Fibroblast of skin of back (primary cell): ENCODE measurements at regions not wholly inside any gene's neighbourhood (a gene's known extent, or its start where the extent isn't known, plus 50 kb on each side); places are given as distances from the start of the nearest gene placed in this dataset.
"Not testable (repeated sequence)": the region's sequence is repeated elsewhere in the genome, so short reads cannot be mapped to it uniquely, and the experiment has no call there.

ENCODE experiments used
- DNase-seq: peaks from one replicate; pipeline ENCODE4 v3.0.0-alpha.2; 2013

DNA sequence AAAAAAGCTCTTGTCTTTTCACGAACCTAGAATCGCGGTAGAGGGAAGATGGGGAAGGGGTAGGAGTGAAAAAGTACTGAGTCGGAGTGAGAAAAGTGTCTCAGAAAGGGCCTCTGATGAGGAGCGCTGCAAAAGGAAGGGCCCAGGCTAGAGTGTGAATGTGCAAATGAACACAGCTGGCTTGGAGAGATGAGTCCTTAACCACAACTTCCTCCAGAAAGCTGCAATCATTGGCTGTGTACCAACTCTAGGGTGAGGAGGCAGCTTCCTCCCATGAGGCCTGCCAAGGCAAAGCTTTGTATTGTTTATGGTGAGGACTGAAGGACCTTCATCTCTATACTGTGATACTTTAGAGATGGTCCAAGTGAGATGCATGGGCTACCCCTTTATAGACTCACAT is 566.9 kb upstream of the ANO5 start:
- peak; percentile 14 for DNase-seq

DNA sequence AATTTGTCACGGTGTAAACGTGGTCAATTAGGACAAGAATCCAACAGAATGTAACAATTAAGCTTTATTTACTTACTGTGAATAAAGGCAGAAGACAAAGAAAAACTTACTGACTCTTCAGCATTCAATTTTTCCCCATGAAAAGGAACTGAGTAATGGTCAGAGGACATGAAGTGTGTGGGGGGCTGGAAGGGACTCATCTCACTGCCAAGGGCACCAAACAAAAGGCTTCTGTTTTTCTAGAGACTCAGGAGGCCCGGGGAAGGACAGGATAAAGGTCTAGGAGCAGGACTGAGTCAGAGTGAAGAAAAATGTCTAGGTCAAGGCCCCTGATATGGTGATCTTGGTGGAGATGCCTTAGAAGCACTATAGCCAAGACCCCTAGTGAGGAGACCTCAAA is 564.2 kb upstream of the ANO5 start:
- DNase-seq = no peak

DNA sequence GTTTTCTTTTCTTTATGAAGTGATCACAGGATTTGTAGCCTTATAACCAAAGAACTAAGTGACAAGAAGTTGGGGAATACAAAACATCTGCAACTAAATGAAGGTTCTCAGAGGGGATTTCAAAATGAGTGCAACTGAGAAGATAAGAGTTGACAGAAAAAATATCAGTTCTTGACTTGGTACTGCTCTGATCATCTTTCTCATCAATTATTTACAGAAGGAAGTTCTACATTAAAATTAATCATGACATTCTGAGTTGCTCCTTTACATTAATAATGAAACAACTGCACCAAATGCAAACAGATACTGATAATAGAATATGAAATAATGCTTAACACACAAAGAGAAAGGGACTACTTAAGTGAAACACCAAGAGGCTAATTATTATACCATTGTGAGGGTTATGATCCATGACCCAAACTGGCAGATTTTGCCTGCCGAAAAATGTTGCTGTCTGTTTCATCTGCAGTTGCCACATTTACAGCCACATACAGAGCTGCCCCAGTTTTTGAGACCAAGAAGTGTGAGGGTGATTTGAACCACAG is 561.9 kb upstream of the ANO5 start:
- DNase-seq = no peak

DNA sequence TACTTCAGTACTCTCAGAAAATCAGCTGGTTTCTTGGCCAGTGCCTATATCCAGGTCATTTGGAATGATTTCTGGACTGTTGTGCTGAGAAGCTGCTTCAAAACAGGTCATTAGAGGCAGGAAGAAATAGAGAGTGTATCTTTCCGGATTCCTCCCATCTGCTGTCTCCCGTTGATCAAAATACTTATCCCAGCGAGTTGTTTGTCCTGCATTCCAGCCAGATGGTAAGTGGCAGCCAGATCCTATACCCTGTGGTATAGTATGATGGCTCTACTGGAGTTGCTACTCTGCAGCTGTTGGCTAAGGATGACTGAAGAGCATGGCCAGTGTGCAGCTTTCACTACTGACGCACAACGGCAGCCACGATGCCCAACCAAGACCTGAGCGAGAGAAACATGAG is 560.9 kb upstream of the ANO5 start:
- DNase-seq = no peak

DNA sequence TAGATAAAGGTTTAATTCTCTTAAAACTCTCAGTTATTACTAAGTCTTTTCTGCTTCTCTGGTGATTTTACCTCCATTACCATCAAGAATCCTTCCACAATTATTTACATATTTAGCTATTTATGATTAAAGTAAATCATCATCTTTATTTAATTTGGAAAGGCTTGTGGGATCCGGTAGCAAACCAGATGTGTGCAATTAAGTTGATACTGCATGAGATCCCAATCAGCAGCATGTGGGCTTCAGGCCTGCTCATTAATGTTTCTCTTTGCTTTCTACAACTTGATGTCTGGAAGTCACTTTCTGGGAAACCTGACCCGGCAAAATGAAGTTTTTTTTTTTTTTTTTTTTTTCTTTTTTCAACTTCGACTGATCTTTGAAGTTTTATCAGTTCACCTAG is 558.4 kb upstream of the ANO5 start:
- no peak for DNase-seq

DNA sequence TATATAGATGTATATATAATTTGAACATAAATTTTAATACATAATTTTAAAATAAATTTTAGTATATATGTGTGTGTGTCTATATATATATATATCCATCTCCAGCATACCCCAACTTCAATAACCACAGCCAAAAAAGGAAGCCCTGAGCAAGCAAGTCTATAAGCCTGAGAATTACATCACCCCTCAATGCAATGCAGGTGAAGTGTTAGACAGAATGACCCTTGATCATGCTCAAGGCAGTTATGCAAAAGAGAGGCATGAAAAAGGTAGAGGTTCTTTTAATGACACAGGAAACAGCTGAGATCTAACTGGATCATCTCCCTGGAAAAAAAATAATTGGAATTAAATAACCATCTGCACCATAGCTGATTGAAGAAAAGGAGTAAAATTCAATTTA is 557.9 kb upstream of the ANO5 start:
- DNase-seq = no peak

DNA sequence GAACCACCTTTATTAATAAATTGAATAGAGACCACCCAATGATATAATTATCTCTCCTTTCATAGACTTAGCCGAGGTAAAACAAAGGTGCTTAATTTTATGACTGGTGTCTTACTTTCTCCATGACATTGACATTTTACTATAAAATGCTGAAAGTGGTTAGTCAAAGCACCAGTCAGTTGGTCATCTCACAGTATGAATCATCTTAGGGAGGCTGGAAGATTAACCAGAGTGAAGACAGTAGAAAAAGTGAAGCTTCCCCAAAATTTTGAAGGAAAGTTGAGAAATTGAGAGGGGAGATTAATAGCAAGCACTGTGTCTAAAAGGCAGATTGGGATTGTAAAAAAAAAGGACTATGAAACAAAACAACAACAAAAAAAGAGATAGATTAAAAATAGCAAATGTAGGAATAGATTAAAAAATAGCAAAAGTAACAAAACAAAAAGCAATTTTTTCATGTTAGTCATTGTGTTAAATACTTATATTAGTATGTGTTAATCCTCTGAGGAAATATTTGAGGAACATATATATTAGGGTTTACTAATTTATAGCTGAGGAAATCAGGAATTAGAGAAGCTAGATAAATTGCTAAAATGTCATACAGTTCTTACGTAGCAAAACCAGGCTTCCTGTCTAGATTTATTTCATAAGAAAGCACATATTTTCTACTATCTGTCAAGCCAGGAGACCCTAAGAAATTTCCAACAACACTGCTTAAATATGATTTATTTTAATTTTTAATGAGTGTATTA is 557.3 kb upstream of the ANO5 start:
- DNase-seq = no peak

DNA sequence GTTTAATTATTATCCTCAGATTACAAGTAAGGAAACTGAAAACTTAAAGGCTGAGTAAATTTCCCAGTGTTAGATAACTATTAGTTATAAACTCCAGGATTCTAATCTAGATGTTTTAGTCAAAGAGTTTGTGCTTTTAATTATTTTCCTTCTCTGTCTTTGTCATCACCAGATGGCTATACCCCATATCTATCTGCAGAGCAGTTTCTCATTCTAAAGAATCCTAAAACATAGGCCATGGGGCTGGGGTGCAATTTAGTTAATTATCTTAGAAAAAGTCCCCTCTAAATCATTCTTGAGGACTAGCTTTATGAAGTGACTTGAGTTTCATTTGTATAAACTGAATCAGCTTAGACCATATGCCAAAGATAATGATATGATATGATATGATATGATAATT is 556.3 kb upstream of the ANO5 start:
- no peak for DNase-seq

DNA sequence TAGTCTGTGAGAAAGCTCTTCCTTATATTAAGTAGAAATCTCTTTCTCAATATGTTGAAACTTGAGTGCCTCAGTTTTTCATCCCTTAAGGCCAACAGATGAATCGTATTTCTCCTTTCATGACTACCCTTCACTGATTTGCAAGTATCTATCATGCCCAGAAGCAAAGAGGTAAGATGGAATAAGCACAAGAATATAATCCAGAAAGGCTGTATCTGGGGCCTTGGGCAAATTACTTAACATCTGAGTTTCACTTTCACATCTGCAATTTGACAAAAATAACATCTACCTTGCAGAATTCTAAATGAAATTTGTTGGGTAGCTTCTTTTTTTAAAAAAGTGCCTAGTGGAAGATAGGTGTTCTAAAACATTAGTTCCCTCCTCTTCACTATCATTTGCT is 552.4 kb upstream of the ANO5 start:
- no peak for DNase-seq

DNA sequence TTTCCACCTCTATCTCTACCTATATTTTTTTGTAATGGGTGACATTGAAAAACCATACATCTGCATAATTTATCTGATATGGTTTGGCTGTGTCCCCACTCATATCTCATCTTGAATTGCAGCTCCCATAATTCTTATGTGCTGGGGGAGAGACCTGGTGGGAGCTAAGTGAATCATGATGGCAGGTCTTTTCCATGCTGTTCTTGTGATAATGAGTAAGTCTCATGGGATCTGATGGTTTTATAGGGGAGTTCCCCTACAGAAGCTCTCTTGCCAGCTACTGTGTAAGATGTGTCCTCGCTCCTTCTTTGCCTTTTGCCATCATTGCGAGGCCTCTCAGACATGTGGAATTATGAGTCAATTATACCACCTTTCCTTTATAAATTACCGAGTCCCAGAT is 551.0 kb upstream of the ANO5 start:
- no peak for DNase-seq

DNA sequence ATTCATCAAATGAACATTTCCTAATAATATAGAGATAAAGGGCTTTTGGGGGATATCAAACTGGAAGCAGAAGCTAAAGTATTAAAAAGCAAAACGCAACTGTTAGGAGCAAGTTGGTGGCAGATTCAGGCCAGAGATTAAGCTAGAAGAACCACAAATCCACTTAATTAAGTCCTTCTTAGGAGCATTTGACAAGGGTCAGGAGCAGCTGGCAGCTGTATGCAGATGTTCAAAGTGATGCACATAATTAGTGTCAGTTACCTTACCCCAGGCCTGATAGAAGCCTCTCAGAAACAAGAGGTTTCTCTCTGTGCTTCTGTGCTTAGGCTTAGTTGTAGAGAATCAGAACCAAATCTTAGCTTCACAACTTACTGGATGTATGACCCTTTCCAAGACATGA is 546.5 kb upstream of the ANO5 start:
- no peak for DNase-seq

DNA sequence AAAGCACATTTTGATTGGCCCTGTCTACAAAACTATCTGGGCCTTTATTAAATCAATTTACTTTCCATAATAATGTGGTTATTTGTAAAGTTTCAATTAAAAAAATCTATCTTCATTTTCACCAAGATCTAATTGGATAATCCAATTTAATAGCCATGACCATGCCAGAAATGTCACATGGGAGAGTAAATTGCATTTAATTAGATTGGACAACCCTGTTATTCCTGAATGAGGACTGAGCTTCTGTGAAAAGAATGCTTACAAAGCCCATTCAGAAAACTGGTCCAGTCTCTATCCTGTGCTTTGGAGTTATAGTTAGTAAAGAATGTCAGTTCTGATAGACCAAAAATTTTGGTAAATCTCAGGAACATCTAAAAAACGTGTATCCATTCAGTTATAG is 541.9 kb upstream of the ANO5 start:
- no peak for DNase-seq

DNA sequence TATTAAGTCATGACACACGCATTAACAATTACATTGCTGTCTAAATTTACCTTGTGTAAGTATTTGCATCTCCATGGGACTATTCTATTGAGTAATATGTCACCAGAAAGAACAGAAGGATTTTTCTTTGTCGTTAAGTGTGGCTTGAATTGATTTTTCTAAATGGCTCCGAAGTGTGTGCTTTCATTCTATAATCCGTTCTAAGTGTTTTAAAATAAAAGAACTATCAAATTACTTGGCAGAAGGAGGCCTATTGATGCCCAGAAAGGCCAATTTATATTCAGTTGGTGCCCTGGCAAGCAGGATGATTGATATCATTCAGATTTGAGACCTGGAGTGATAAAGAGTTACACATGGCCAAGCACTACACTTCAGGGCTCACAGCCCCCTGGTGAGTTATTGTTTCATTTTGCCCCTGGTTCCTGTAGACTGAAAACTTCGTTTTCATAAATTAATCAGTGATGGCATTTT is 538.9 kb upstream of the ANO5 start:
- DNase-seq = no peak

DNA sequence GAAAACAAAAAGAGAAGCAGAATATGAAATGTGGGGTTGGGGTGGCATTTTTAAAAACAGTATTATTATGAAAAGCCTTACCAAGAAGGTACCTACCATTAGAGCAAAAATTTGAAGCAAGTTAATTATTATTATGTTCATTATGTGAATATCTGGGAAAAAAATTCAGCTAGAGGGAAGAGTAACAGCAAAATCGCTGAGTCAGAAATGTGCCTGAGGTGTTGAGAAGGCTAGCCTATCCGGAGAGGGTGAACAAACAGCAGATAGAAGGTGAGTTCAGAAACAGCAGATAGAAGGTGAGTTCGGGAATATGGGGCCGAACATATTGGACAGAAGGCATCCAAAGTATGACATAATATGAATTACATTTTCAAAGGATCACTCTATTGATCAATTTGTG is 536.8 kb upstream of the ANO5 start:
- DNase-seq = no peak

DNA sequence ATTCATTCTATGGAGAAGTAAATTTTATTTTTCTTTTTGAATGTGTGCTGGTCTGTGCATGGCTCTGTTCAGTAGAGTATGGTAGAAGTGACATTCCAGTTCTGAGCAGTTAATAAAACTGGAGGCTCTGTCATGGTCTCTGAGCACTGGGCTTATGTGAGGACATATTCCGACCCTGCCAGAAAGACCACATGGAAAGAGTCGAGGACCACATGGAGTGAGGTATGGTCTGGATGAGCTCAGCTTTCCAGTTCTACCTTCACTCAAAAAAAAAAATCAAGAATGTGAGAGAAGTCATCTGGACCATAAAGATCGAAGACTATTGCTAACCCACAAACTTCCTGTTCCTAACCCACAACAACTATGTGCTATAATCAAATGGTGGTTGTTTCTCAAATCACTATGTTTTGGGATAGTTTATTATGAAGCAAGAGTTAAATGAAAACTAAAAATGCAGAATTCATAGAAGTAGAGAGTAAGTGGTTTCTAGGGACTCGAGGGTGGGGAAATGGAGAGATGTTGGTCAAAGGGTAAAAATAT is 534.2 kb upstream of the ANO5 start:
- no peak for DNase-seq

DNA sequence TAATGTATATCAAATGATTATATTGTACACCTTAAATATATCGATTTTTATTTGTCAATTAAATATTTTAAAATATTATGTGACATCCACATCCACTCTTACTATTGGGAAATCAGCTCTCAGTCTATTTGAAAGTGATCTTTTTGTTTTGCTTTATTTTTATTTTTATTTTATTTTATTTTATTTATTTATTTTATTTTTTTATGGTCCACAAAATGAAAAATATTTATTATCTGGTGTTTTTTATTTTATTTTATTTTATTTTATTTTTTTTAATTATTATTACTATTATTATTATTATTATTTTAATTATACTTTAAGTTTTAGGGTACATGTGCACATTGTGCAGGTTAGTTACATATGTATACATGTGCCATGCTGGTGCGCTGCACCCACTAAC is 533.5 kb upstream of the ANO5 start:
- not testable (repeated sequence) for DNase-seq

DNA sequence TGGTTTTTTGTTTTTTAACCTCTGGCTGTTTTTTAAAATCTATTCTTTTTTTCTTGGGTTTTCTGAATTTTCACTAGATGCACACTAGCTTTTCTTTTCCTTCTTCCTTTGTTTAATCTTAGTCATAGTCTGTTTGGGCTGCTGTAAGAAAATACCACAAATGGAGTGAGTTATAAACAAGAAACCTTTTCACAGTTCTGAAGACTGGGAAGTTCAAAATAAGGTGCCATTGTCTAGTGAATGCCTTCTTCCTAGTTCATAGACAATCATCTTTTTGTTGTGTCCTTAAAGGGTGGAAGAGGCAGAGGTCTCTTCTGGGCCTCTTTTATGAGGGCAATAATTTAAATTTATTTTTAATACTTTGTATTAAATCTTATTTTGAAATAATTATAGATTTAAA is 532.9 kb upstream of the ANO5 start:
- no peak for DNase-seq

DNA sequence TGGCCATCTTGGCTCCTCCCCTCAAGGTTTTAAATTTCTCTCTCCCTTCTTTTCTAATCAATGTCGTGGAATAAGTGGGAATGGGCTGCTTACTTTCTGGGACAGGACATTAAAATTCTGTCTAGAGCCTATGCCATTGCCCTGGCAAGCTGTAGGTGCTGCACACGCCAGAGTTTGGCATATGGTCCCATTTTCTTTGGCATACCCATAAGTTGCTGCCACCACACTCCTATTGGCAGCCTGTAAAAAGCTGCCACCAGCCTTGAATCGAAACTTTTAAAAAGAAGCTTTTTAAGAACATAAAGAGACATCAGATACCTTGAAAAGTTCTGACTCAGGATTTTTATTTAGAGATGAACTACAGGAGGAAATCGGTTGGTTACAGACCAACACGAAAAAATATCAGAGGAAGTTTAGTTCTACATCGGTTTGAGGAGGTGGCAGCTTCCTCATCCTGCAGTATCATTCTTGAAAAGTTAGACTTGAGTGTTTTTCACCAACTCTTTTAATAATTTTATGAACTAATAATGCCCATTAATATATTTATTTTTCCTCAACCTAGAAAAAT is 517.8 kb upstream of the ANO5 start:
- DNase-seq = no peak

DNA sequence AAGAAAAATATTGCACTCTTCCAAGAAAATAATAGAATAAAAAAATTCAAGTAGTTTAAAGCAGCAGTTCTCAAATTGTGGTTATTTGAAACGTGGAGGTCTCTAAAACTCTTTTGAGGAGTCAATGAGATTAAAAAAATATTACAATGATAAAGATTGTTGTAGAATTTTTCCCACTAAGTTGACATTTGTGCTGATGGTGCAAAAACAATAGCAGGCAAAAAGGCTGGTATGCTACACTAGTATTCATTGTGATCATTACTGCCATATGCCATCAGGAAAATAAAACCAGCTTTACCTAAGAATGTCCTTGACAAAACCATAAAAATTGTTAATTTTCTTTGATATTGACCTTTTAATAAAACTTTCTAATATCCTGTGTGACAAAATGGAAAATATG is 505.2 kb upstream of the ANO5 start:
- no peak for DNase-seq

DNA sequence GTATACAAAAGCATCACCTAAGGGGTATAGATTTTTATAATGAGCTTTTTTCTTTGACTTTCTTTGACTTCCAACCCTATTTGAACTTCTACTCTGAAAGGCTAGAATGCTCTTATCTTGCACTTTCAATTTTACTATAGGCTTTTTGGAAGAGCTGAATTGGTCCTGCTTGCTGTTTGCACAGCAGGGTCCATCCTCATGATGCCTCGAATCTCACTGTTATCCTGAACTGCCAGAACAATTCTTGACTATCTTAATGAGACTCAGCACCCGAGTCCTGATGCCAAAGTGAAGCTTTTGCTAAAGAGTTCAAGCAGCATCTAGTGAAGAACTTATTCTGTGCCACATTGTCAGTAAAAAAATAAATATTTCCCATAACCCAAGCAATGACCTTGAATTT is 488.3 kb upstream of the ANO5 start:
- DNase-seq = no peak

DNA sequence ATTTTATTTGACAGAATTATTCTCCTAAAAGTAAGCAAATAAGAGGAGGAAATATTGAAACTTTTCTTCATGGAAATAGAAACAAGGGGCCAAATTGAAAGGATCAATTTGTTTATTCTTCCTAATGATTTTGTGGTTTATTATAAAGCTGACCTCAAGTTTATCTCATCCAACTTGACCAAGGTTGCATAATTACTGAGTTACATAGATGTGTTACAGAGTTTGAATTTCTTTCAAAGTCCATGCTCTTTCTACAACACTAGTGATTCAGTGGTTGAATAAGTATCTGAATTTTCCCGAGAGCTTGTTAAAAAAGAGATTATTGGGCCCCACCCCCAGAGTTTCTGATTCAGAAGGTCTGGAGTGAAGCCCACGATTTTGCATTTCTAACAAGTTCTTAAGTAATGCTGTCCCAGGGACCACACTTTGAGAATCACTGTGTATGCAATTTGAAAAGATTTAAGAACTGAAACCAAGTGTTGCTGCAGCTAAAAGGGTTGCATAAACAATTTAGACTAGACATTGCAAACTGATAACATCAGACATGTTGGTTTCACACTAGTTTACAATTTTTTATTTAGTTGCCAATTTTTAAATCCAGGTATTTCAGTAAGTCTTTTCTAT is 485.7 kb upstream of the ANO5 start:
- no peak for DNase-seq

DNA sequence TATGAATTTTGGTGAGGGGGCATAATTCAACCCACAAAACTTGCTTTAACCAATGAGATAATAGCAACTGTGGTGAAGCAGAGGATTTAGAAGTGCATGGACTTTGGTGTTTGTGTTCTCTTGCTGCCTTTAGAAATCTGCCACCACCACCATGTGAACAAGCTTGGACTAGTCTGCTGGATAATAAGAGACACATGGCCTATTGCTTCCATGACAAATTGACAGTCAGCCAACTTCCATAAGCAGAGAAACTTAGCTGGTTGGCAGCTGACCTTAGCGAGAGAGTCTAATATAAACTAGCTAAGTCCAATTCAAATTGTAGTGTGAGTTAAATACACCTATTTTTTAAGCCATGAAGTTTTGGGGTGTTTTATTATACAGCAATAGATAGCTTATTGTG is 482.1 kb upstream of the ANO5 start:
- no peak for DNase-seq

DNA sequence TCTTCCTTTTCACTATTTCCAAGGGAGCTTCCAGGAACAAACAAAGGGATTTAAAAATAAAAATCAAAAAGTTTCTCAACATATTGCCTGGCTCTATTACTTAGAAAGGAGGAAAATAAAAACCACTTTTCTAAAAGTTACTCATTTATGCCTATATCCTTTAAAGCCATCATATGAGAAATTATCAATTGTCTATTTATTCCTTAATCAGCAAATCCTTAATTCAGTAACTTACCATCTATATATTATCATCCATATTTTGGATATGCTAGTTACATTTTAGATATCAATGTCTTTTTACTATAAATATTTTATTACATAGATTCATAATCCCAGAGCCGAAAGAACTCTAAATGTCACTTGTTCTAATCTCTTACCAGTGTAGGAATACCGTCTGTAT is 481.5 kb upstream of the ANO5 start:
- no peak for DNase-seq

DNA sequence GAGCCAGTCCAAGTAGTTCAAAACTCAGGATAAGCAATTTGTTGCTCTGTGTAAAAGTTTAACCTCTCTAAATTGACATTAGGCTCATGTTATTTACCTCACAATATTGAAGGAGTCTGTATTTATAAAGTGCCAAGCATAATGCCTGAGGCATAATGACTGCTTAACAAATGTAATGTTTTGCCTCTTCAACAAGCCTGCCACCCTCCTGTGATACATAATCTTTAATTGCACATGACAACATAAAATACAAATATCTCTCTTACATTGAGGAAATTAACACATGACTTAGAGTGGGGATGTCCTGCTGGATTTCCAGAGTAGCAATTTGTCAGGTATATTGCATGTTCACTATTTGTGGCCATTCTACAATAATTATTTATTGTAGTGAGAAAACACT is 469.2 kb upstream of the ANO5 start:
- no peak for DNase-seq
